ENCODE measurements at regions not wholly inside any gene's neighbourhood (a gene's known extent, or its start where the extent isn't known, plus 50 kb on each side); places are given as distances from the start of the nearest gene placed in this dataset.

GRCh38 chr3:153369561-153370374, 207.7 kb downstream of the RAP2B start:
- TF ChIP-seq, protein P1, sequence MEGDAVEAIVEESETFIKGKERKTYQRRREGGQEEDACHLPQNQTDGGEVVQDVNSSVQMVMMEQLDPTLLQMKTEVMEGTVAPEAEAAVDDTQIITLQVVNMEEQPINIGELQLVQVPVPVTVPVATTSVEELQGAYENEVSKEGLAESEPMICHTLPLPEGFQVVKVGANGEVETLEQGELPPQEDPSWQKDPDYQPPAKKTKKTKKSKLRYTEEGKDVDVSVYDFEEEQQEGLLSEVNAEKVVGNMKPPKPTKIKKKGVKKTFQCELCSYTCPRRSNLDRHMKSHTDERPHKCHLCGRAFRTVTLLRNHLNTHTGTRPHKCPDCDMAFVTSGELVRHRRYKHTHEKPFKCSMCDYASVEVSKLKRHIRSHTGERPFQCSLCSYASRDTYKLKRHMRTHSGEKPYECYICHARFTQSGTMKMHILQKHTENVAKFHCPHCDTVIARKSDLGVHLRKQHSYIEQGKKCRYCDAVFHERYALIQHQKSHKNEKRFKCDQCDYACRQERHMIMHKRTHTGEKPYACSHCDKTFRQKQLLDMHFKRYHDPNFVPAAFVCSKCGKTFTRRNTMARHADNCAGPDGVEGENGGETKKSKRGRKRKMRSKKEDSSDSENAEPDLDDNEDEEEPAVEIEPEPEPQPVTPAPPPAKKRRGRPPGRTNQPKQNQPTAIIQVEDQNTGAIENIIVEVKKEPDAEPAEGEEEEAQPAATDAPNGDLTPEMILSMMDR (IDR thresholded peaks at IDR 0.05; ENCODE audit: low read depth, low read length) = no peak
- no peak for TF ChIP-seq EZH2phosphoT487 (IDR thresholded peaks at IDR 0.05; ENCODE audit: low read depth)
